A549 (cell line): ENCODE measurements at regions not wholly inside any gene's neighbourhood (a gene's known extent, or its start where the extent isn't known, plus 50 kb on each side); places are given as distances from the start of the nearest gene placed in this dataset.

Experiments used
- ATAC-seq, 2 experiments: fragments of 200-7000 bp in 1 of 2; fragments of >200 bp in 1 of 2; cut with Nextera tagmentation in 1 of 2; cut with Tn5 transposase in 1 of 2; 3 replicates each; pipeline versions ENCODE4 v1.8.0 to v1.9.1; 2018 to 2020; ENCODE audit warnings: mild to moderate bottlenecking in 1 of 2, moderate library complexity in 1 of 2
- CTCF ChIA-PET: fragments of 300-600 bp; sonication (Branson Sonifier 250); formaldehyde crosslinking; extraction: SDS; loops from one replicate; lab custom pipeline; 2021; ENCODE audit warnings: antibody characterized with exemption, inconsistent platforms; lab: Yijun Ruan, JAX
- POLR2A ChIA-PET: fragments of 350-600 bp; formaldehyde crosslinking; extraction: SDS; loops from one replicate; lab custom pipeline; 2021; ENCODE audit warnings: antibody characterized with exemption, inconsistent platforms; lab: Yijun Ruan, JAX
- DNase-seq, 2 experiments: peaks; one replicate each; pipeline versions ENCODE4 v3.0.0 to v3.0.0-alpha.2; 2011 to 2016; ENCODE audit warnings: low read depth in 1 of 2, low spot score in 1 of 2
- FAIRE-seq: peaks from 2 replicates; lab custom pipeline; 2011; peaks lifted over from hg19 to GRCh38; lab: Jason Lieb, UNC
- H3K27ac ChIP-seq, 2 experiments: fragments of >200 bp; sonication (Bioruptor Twin); formaldehyde crosslinking; 3 replicates each; pipeline ENCODE4 v1.5.1; 2016 to 2017
- H3K4me1 ChIP-seq: fragments of >200 bp; sonication (Bioruptor Twin); formaldehyde crosslinking; 3 replicates; pipeline ENCODE4 v1.6.1; 2016
- H3K4me2 ChIP-seq: fragments of >200 bp; sonication (Bioruptor Twin); formaldehyde crosslinking; 3 replicates; pipeline ENCODE4 v1.6.1; 2016
- H3K4me3 ChIP-seq: fragments of >200 bp; sonication (Bioruptor Twin); formaldehyde crosslinking; 3 replicates; pipeline ENCODE4 v1.5.1; 2016
- H3K9me3 ChIP-seq: fragments of >200 bp; sonication (Bioruptor Twin); formaldehyde crosslinking; 3 replicates; pipeline ENCODE4 v1.6.1; 2016
- ATOH8 ChIP-seq: fragments of 250-450 bp; sonication (Bioruptor Pico); IDR thresholded peaks from 2 replicates; pipeline ENCODE4 v1.5.0; 2020; ENCODE audit warnings: low read depth, mild to moderate bottlenecking, moderate library complexity
- CHD2 ChIP-seq: fragments of 150-350 bp; IDR thresholded peaks from 2 replicates; pipeline ENCODE4 v1.6.1; 2014; ENCODE audit warnings: low read length; ENCODE audit not compliant: partially characterized antibody
- EHMT2 ChIP-seq: fragments of 200-600 bp; sonication (generic); IDR thresholded peaks from 2 replicates; pipeline ENCODE4 v1.6.1; 2016; ENCODE audit warnings: antibody characterized with exemption, low read depth, mild to moderate bottlenecking, moderate library complexity
- ELK1 ChIP-seq: fragments of 150-350 bp; IDR thresholded peaks from 2 replicates; pipeline ENCODE4 v1.6.1; 2014; ENCODE audit warnings: low read depth, mild to moderate bottlenecking, low read length
- EP300 ChIP-seq, 2 experiments: fragments of >200 bp; sonication (Bioruptor Twin); formaldehyde crosslinking; IDR thresholded peaks; 2 replicates in 1 of 2; 3 replicates in 1 of 2; pipeline ENCODE4 v1.6.1; 2016 to 2017
- FOXS1 ChIP-seq: fragments of 250-450 bp; sonication (Bioruptor Pico); IDR thresholded peaks from 2 replicates; pipeline ENCODE4 v1.5.0; 2020; ENCODE audit warnings: mild to moderate bottlenecking, moderate library complexity
- GATA3 ChIP-seq: IDR thresholded peaks from 2 replicates; pipeline ENCODE4 v1.6.1; 2012; ENCODE audit warnings: borderline replicate concordance
- HEYL ChIP-seq: fragments of 250-450 bp; sonication (Bioruptor Pico); IDR thresholded peaks from 2 replicates; pipeline ENCODE4 v1.8.0; 2021; ENCODE audit warnings: mild to moderate bottlenecking, moderate library complexity
- HOXB5 ChIP-seq: fragments of 250-450 bp; sonication (Bioruptor Pico); IDR thresholded peaks from 2 replicates; pipeline ENCODE4 v1.5.0; 2020; ENCODE audit warnings: mild to moderate bottlenecking, moderate library complexity
- JUN ChIP-seq, 2 experiments: fragments of >200 bp; sonication (Bioruptor Twin); formaldehyde crosslinking; IDR thresholded peaks; 2 replicates in 1 of 2; 3 replicates in 1 of 2; pipeline ENCODE4 v1.6.1; 2016 to 2017
- MAX ChIP-seq: IDR thresholded peaks from 2 replicates; pipeline ENCODE4 v1.6.1; 2012
- PBX3 ChIP-seq: IDR thresholded peaks from 2 replicates; pipeline ENCODE4 v1.6.1; 2012
- POLR2A ChIP-seq: IDR thresholded peaks from 2 replicates; pipeline ENCODE4 v1.6.1; 2012; ENCODE audit warnings: mild to moderate bottlenecking, low read length
- REST ChIP-seq: fragments of 200-600 bp; sonication (generic); IDR thresholded peaks from 2 replicates; pipeline ENCODE4 v1.6.1; 2016; ENCODE audit warnings: antibody characterized with exemption, mild to moderate bottlenecking, moderate library complexity
- SREBF2 ChIP-seq: fragments of 450-650 bp; IDR thresholded peaks from 2 replicates; pipeline ENCODE4 v1.6.1; 2014; ENCODE audit warnings: mild to moderate bottlenecking, moderate library complexity
- WGBS: methylation state at CpG from one replicate; pipeline ENCODE4 v1.1.6; 2017; ENCODE audit errors: missing lambda C conversion rate; 5-methylcytosine and 5-hydroxymethylcytosine counted together

- H3K4me1 ChIP-seq: no peaks in the 10 kb centered on the region
- ChIA-PET POLR2A (no interaction called here), CTCF (interaction anchor here (0.9 to 1.5 kb wide), 2 partner anchors 9 to 11 kb away, joined by 3 read pairs; no protein-coding TSS in a partner anchor)
- ATAC-seq (no peak), FAIRE-seq (no peak), DNase-seq (no peak)
- 38% methylated on average over 3 of the region's 3 CpGs for WGBS
- H3K4me2 ChIP-seq: no peak overlapping the region
- no peak overlapping the region for H3K4me3 ChIP-seq
- H3K9me3 ChIP-seq: no peaks in the 10 kb centered on the region
- TF ChIP-seq EHMT2: no peak
- no peak for TF ChIP-seq REST
- no peak for TF ChIP-seq ELK1
- no peak for TF ChIP-seq MAX
- TF ChIP-seq EP300 (IDR thresholded peaks at IDR 0.05): no peak
- TF ChIP-seq ATOH8 (CRISPR knock-in tag): no peak
- H3K27ac ChIP-seq: no peak overlapping the region
Measured at GRCh38 chr15:79608066-79608864, 176.1 kb downstream of the MINAR1 start.

GRCh38 chr15:79609506-79609905 is 177.4 kb downstream of the MINAR1 start:
- no peaks in the 10 kb centered on the region for H3K9me3 ChIP-seq
- no peak for FAIRE-seq
- 54% methylated on average over 4 of the region's 4 CpGs for WGBS
- H3K4me2 ChIP-seq: no peak overlapping the region
- TF ChIP-seq EP300 (IDR thresholded peaks at IDR 0.05): no peak
- no peak for TF ChIP-seq ATOH8 (CRISPR knock-in tag)
- no peak for TF ChIP-seq POLR2A
- TF ChIP-seq HOXB5 (CRISPR knock-in tag): no peak
- TF ChIP-seq JUN (IDR thresholded peaks at IDR 0.05): no peak
- CTCF ChIA-PET: interaction anchor here (1.0 to 1.2 kb wide), 4 partner anchors 11 to 228 kb away, joined by 3 to 4 read pairs (median 4); no protein-coding TSS in a partner anchor
- ATAC-seq: no peak
- POLR2A ChIA-PET: no interaction called here
- H3K27ac ChIP-seq: no peak overlapping the region
- no peak overlapping the region for H3K4me3 ChIP-seq
- no peak for DNase-seq
- H3K4me1 ChIP-seq: no peaks in the 10 kb centered on the region

- H3K27ac ChIP-seq: no peak overlapping the region
- 34% methylated on average over 3 of the region's 3 CpGs for WGBS
- no peak for ATAC-seq
Measured at GRCh38 chr15:79610021-79610420, 177.9 kb downstream of the MINAR1 start.

More at GRCh38 chr15:79610021-79610420, 177.9 kb downstream of the MINAR1 start:
- FAIRE-seq (no peak), DNase-seq (no peak)
- ChIA-PET CTCF (interaction anchor here (0.6 to 1.2 kb wide), 6 partner anchors 9 to 228 kb away, joined by 3 to 4 read pairs (median 3); no protein-coding TSS in a partner anchor), POLR2A (no interaction called here)
- H3K9me3 ChIP-seq: no peaks in the 10 kb centered on the region
- TF ChIP-seq HEYL (no peak), GATA3 (no peak), SREBF2 (no peak), PBX3 (no peak), CHD2 (no peak), FOXS1 (no peak), ATOH8 (CRISPR knock-in tag) (no peak)
- TF ChIP-seq, all 56 proteins: peak for 0
- H3K4me2 ChIP-seq: no peak overlapping the region
- no peaks in the 10 kb centered on the region for H3K4me1 ChIP-seq
- H3K4me3 ChIP-seq: no peak overlapping the region
